HEK293 (cell line): ENCODE measurements at regions not wholly inside any gene's neighbourhood (a gene's known extent, or its start where the extent isn't known, plus 50 kb on each side); places are given as distances from the start of the nearest gene placed in this dataset.

Experiments
- CTCF ChIA-PET: fragments of 350-600 bp; formaldehyde crosslinking; extraction: SDS; loops from one replicate; lab custom pipeline; 2021; ENCODE audit warnings: antibody characterized with exemption; lab: Yijun Ruan, JAX
- POLR2A ChIA-PET: fragments of 300-600 bp; formaldehyde crosslinking; extraction: SDS; loops from one replicate; lab custom pipeline; 2020; ENCODE audit warnings: antibody characterized with exemption, inconsistent platforms; lab: Yijun Ruan, JAX
- H3K27ac ChIP-seq: fragments of 200-500 bp; sonication (Bioruptor generic); 2 replicates; pipeline ENCODE4 v1.5.1; 2014; ENCODE audit warnings: low read depth, low read length, control low read depth, inconsistent platforms; ENCODE audit errors: extremely low read depth
- H3K36me3 ChIP-seq, 2 experiments: fragments of 200-500 bp in 1 of 2; sonication (Bioruptor generic) in 1 of 2; 1 replicate in 1 of 2; 2 replicates in 1 of 2; pipeline ENCODE4 v1.5.1; 2014 to 2017; ENCODE audit warnings: inconsistent platforms in 2 of 2, low read length in 2 of 2; ENCODE audit not compliant: control insufficient read depth in 2 of 2, insufficient read depth in 1 of 2
- H3K4me1 ChIP-seq: fragments of 200-500 bp; sonication (Bioruptor generic); 2 replicates; pipeline ENCODE4 v1.5.1; 2014; ENCODE audit warnings: mild to moderate bottlenecking, low read length, inconsistent platforms; ENCODE audit not compliant: control insufficient read depth, insufficient read depth
- H3K4me3 ChIP-seq: 2 replicates; pipeline ENCODE4 v1.5.1; 2011; ENCODE audit warnings: low read depth, mild to moderate bottlenecking, control low read depth, low read length, moderate library complexity
- H3K9me3 ChIP-seq: fragments of 200-500 bp; sonication (Bioruptor generic); 2 replicates; pipeline ENCODE4 v1.5.1; 2014; ENCODE audit warnings: low read depth, low read length, inconsistent platforms; ENCODE audit not compliant: control insufficient read depth, insufficient read depth
- GLI4 ChIP-seq: fragments of 450-650 bp; formaldehyde crosslinking; IDR thresholded peaks from 2 replicates; pipeline ENCODE4 v1.5.1; 2016; ENCODE audit warnings: missing biosample characterization, missing genetic modification characterization
- OSR2 ChIP-seq: fragments of 450-650 bp; formaldehyde crosslinking; IDR thresholded peaks from 2 replicates; pipeline ENCODE4 v1.5.1; 2016; ENCODE audit warnings: missing biosample characterization, missing genetic modification characterization
- ZBTB20 ChIP-seq: fragments of 450-650 bp; formaldehyde crosslinking; IDR thresholded peaks from 2 replicates; pipeline ENCODE4 v1.5.1; 2016; ENCODE audit warnings: missing biosample characterization, missing genetic modification characterization
- ZBTB8A ChIP-seq: fragments of 450-650 bp; formaldehyde crosslinking; IDR thresholded peaks from 2 replicates; pipeline ENCODE4 v1.5.1; 2016; ENCODE audit warnings: missing biosample characterization, missing genetic modification characterization
- ZFP69B ChIP-seq: fragments of 450-650 bp; formaldehyde crosslinking; IDR thresholded peaks from 2 replicates; pipeline ENCODE4 v1.5.1; 2016; ENCODE audit warnings: missing biosample characterization, missing genetic modification characterization
- ZNF112 ChIP-seq: fragments of 450-650 bp; formaldehyde crosslinking; IDR thresholded peaks from 2 replicates; pipeline ENCODE4 v1.5.0; 2017; ENCODE audit warnings: missing biosample characterization, missing genetic modification characterization
- ZNF121 ChIP-seq: fragments of 450-650 bp; formaldehyde crosslinking; IDR thresholded peaks from 2 replicates; pipeline ENCODE4 v1.5.1; 2016; ENCODE audit warnings: missing biosample characterization, missing genetic modification characterization
- ZNF146 ChIP-seq: fragments of 450-650 bp; formaldehyde crosslinking; IDR thresholded peaks from 2 replicates; pipeline ENCODE4 v1.5.1; 2016; ENCODE audit warnings: missing biosample characterization, missing genetic modification characterization
- ZNF214 ChIP-seq: fragments of 450-650 bp; formaldehyde crosslinking; IDR thresholded peaks from 2 replicates; pipeline ENCODE4 v1.5.1; 2017; ENCODE audit warnings: missing biosample characterization, mild to moderate bottlenecking, missing genetic modification characterization, borderline replicate concordance
- ZNF239 ChIP-seq: fragments of 450-650 bp; formaldehyde crosslinking; IDR thresholded peaks from 2 replicates; pipeline ENCODE4 v1.5.1; 2016; ENCODE audit warnings: missing biosample characterization, missing genetic modification characterization
- ZNF266 ChIP-seq: fragments of 450-650 bp; formaldehyde crosslinking; IDR thresholded peaks from 2 replicates; pipeline ENCODE4 v1.5.1; 2016; ENCODE audit warnings: missing biosample characterization, missing genetic modification characterization, low read depth
- ZNF274 ChIP-seq, 2 experiments: fragments of 200-500 bp in 1 of 2; fragments of 450-650 bp in 1 of 2; sonication (Bioruptor generic) in 1 of 2; formaldehyde crosslinking in 1 of 2; IDR thresholded peaks; 2 replicates each; pipeline versions ENCODE4 v1.5.1 to v1.6.1; 2014 to 2016; ENCODE audit warnings: borderline replicate concordance in 1 of 2, inconsistent platforms in 1 of 2, low read length in 1 of 2, missing biosample characterization in 1 of 2, missing genetic modification characterization in 1 of 2
- ZNF426 ChIP-seq: fragments of 450-650 bp; formaldehyde crosslinking; IDR thresholded peaks from 2 replicates; pipeline ENCODE4 v1.5.1; 2017; ENCODE audit warnings: missing biosample characterization, missing genetic modification characterization, mild to moderate bottlenecking, inconsistent platforms, moderate library complexity
- ZNF514 ChIP-seq: fragments of 450-650 bp; formaldehyde crosslinking; IDR thresholded peaks from 2 replicates; pipeline ENCODE4 v1.5.1; 2016; ENCODE audit warnings: missing biosample characterization, missing genetic modification characterization
- ZNF561 ChIP-seq: fragments of 450-650 bp; IDR thresholded peaks from 2 replicates; pipeline ENCODE4 v1.5.1; 2018; ENCODE audit warnings: missing biosample characterization, missing genetic modification characterization, borderline replicate concordance
- ZNF707 ChIP-seq: fragments of 450-650 bp; formaldehyde crosslinking; IDR thresholded peaks from 2 replicates; pipeline ENCODE4 v1.5.1; 2016; ENCODE audit warnings: missing biosample characterization, missing genetic modification characterization
- TF ChIP-seq, protein P1 (sequence below): fragments of 450-650 bp; formaldehyde crosslinking; IDR thresholded peaks from 2 replicates; pipeline ENCODE4 v1.5.1; 2016; ENCODE audit warnings: missing biosample characterization, missing genetic modification characterization
- TF ChIP-seq, protein P2 (sequence below): fragments of 450-650 bp; formaldehyde crosslinking; conservative IDR thresholded peaks from 2 replicates; pipeline ENCODE4 v1.5.1; 2016; ENCODE audit warnings: low read depth, missing biosample characterization, missing genetic modification characterization
- TF ChIP-seq, protein P3 (sequence below): fragments of 450-650 bp; formaldehyde crosslinking; IDR thresholded peaks from 2 replicates; pipeline ENCODE4 v1.5.1; 2016; ENCODE audit warnings: missing biosample characterization, missing genetic modification characterization, low read depth

DNA sequence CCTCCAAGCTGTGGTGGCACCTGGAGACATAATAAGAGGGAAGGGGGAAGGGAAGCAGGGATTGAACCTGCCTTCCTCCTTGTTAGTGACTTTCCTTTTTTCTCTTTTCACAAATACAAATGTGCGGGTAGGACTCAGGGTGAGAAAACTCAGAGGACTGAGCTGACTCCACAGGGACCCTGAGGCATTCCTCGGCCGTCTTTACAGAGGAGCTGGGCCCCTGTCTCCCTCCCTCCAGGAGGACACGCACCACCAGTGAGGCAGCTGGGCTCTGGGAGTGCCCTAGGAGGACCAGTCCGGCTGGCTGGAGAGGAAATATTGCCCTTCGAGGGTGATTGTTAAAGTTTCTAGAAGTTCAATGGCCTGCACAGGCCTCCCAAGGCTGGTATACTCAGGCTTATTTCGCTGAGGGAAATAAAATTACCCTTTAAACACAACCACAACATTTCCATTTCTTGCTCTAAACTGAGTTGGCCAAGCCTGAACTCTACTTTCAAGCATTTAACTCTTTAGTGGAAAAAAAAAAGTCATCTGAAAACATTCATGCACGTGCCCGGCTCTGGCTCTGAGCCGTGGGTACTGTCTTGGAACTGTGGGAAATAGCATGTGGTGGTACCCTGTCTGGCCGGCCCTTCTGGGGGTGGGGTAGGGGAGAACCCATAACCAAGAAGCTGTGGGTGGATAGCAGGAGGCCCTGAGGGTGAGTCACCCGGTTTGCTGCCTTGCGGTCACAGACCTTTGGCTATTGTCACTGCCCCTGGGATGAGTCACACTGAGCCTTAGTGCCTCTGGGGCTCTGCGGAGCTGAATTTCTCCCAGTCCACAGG is 116.0 kb downstream of the COPS8 start:
- Histone ChIP-seq H3K4me3 (no peak overlapping the region), H3K4me1 (peaks cover 3% of the 10 kb centered on the region; the same call in 1 of the 2 replicates), H3K27ac (no peak overlapping the region), H3K36me3 (no peaks in the 10 kb centered on the region), H3K9me3 (no peaks in the 10 kb centered on the region)
- ChIA-PET POLR2A (no interaction called here), CTCF (interaction anchor here (0.6 to 0.7 kb wide), 2 partner anchors 185 to 208 kb away, joined by 3 read pairs; no protein-coding TSS in a partner anchor)
- no peak for TF ChIP-seq ZNF514
- no peak for TF ChIP-seq ZNF239 (tag by site-specific recombination)
- no peak for TF ChIP-seq OSR2 (tag by site-specific recombination)
- no peak for TF ChIP-seq ZNF121 (tag by site-specific recombination)
- TF ChIP-seq ZBTB20, result no peak
- TF ChIP-seq ZNF214 (tag by site-specific recombination), result no peak
- no peak for TF ChIP-seq ZNF707
- TF ChIP-seq ZFP69B (tag by site-specific recombination), result no peak
- TF ChIP-seq GLI4, result no peak
- TF ChIP-seq, protein P1, sequence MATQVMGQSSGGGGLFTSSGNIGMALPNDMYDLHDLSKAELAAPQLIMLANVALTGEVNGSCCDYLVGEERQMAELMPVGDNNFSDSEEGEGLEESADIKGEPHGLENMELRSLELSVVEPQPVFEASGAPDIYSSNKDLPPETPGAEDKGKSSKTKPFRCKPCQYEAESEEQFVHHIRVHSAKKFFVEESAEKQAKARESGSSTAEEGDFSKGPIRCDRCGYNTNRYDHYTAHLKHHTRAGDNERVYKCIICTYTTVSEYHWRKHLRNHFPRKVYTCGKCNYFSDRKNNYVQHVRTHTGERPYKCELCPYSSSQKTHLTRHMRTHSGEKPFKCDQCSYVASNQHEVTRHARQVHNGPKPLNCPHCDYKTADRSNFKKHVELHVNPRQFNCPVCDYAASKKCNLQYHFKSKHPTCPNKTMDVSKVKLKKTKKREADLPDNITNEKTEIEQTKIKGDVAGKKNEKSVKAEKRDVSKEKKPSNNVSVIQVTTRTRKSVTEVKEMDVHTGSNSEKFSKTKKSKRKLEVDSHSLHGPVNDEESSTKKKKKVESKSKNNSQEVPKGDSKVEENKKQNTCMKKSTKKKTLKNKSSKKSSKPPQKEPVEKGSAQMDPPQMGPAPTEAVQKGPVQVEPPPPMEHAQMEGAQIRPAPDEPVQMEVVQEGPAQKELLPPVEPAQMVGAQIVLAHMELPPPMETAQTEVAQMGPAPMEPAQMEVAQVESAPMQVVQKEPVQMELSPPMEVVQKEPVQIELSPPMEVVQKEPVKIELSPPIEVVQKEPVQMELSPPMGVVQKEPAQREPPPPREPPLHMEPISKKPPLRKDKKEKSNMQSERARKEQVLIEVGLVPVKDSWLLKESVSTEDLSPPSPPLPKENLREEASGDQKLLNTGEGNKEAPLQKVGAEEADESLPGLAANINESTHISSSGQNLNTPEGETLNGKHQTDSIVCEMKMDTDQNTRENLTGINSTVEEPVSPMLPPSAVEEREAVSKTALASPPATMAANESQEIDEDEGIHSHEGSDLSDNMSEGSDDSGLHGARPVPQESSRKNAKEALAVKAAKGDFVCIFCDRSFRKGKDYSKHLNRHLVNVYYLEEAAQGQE, result no peak
- no peak for TF ChIP-seq ZNF426
- TF ChIP-seq, protein P2, sequence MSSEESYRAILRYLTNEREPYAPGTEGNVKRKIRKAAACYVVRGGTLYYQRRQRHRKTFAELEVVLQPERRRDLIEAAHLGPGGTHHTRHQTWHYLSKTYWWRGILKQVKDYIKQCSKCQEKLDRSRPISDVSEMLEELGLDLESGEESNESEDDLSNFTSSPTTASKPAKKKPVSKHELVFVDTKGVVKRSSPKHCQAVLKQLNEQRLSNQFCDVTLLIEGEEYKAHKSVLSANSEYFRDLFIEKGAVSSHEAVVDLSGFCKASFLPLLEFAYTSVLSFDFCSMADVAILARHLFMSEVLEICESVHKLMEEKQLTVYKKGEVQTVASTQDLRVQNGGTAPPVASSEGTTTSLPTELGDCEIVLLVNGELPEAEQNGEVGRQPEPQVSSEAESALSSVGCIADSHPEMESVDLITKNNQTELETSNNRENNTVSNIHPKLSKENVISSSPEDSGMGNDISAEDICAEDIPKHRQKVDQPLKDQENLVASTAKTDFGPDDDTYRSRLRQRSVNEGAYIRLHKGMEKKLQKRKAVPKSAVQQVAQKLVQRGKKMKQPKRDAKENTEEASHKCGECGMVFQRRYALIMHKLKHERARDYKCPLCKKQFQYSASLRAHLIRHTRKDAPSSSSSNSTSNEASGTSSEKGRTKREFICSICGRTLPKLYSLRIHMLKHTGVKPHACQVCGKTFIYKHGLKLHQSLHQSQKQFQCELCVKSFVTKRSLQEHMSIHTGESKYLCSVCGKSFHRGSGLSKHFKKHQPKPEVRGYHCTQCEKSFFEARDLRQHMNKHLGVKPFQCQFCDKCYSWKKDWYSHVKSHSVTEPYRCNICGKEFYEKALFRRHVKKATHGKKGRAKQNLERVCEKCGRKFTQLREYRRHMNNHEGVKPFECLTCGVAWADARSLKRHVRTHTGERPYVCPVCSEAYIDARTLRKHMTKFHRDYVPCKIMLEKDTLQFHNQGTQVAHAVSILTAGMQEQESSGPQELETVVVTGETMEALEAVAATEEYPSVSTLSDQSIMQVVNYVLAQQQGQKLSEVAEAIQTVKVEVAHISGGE (tag by site-specific recombination), result no peak
- TF ChIP-seq ZNF274 (IDR thresholded peaks at IDR 0.05; ENCODE audit: low read length), result no peak
- no peak for TF ChIP-seq ZNF274 (tag by site-specific recombination; IDR thresholded peaks at IDR 0.05; ENCODE audit: borderline replicate concordance)
- no peak for TF ChIP-seq ZBTB8A
- TF ChIP-seq ZNF146, result no peak
- TF ChIP-seq ZNF266 (tag by site-specific recombination), result no peak
- no peak for TF ChIP-seq ZNF561 (tag by site-specific recombination)
- TF ChIP-seq, protein P3, sequence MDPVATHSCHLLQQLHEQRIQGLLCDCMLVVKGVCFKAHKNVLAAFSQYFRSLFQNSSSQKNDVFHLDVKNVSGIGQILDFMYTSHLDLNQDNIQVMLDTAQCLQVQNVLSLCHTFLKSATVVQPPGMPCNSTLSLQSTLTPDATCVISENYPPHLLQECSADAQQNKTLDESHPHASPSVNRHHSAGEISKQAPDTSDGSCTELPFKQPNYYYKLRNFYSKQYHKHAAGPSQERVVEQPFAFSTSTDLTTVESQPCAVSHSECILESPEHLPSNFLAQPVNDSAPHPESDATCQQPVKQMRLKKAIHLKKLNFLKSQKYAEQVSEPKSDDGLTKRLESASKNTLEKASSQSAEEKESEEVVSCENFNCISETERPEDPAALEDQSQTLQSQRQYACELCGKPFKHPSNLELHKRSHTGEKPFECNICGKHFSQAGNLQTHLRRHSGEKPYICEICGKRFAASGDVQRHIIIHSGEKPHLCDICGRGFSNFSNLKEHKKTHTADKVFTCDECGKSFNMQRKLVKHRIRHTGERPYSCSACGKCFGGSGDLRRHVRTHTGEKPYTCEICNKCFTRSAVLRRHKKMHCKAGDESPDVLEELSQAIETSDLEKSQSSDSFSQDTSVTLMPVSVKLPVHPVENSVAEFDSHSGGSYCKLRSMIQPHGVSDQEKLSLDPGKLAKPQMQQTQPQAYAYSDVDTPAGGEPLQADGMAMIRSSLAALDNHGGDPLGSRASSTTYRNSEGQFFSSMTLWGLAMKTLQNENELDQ (tag by site-specific recombination), result no peak
- no peak for TF ChIP-seq ZNF112
